Endothelial cell of hepatic sinusoid (primary cell): ENCODE measurements at regions not wholly inside any gene's neighbourhood (a gene's known extent, or its start where the extent isn't known, plus 50 kb on each side); places are given as distances from the start of the nearest gene placed in this dataset.

Experiments used
- in situ Hi-C: cut with HindIII; loops from 2 replicates; pipeline ENCODE4 v1.10.0; 2017; ENCODE audit warnings: low sequenced_read_pairs

DNA sequence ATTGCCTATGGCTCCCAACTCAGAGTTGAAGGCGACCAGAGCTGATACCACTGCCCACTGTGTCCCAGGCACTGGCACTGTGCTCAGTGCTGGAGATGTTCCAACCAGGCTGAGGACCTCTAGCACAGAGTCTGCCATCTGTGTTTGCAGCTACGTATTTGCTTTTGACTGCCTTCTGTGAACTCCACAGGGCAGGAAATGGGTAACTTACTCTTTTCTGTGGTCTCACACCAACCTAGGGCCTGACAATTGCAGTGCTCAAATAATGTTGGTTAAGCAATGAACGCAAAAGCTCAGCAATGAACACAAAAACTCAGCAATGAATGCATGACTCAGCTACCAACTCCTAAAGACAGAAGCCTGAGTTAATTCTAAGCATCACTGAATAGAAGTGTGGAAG is 202.8 kb downstream of the NUAK1 start:
- in situ Hi-C loops: no loop called here

DNA sequence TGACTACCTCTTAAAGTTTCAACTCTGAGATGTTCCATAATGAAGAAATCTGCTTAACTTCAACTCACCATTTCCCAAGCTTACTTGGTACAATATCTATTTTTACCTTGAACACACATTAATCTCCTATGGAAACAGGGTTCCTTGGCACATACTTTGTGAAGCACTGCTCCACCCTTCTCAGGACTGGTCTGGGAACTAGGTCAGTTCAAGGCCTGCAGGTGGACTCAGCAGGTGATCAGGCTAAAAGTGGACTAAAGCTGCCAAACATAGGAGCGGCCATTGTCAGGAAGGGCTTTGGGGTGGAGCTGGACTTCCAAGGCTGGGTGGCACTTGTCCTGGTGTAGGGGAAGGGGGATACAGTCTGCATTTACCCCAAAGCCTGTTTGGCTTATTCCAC is 202.3 kb downstream of the NUAK1 start:
- in situ Hi-C loops: no loop called here

DNA sequence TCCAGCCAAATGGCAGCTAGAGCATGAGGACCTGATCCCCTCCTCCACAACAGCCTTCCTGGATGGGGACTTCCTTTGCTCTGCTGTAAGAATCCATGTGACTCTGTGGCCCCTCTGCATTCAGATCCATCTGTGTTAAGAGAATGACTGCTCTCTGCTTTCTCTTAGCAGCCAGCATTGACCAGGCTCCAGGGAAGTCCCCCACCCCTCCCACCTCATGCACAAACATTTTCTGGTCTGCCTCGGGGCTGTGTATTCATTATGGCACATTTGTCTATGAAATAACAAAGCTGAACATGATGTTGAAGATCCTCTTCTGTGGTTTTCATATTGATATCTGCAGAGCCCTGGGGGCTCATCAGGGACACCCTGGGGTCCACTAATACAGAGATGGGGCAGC is 201.7 kb downstream of the NUAK1 start:
- in situ Hi-C loops: no loop called here

DNA sequence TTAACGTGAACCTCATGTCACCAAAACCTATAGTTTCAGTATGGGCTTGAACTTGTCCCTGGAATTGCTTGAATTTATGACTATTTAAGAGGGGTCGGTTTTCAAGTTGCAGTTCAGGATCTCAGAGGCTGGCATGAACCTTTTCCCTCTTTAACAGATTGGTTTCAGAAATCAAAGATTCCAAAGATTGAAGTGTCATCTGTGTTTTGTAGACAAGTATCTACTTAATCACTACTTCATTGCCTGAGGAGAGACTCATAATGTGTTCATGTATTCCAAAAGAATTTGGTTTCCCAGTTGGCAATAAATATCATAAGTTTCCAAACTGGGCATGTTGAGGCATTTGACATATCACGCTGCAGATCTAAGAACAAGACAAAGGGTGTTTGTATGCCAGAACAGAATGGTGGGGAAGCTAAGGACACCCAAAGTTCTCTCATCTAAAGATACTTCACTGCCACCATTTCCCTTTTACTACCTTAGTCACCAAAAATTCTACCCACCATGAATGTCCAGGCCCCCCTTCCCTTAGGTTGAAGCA is 199.5 kb downstream of the NUAK1 start:
- in situ Hi-C loops: no loop called here

DNA sequence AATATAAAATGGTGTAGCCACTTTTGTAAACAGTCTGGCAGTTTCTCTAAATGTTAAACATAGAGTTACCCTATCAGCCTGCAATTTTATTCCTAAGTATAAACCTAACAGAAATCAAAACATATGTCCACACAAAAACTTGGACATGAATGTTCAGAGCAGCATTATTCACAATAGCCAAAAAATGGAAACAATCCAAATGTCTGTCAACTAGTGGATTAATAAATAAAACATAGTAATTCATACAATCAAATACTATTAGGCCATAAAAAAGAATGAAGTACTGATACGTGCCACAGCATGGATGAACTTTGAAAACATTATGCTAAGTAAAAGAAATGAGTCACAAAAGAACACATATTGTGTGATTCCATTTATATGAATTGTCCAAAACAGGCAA is 196.5 kb downstream of the NUAK1 start:
- in situ Hi-C loops: no loop called here

DNA sequence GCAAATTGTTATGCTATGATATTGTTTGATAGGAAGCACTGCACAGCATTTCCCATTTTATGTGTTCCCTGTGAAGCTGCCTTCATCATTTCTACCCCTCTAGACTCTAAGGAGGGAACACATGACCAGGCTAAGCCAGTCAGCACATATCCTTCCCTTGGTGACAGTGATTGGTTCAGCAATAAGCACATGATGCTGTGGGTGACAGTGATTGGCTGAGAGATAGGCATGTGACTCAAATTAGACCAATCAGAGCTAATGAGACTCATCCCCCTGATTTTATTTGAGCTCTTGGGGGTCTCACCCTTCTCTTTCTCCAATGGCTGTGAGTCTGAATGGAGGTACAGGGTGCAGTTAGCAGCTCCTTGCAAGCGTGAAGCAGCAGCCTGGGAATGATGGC is 195.2 kb downstream of the NUAK1 start:
- in situ Hi-C loops: no loop called here

DNA sequence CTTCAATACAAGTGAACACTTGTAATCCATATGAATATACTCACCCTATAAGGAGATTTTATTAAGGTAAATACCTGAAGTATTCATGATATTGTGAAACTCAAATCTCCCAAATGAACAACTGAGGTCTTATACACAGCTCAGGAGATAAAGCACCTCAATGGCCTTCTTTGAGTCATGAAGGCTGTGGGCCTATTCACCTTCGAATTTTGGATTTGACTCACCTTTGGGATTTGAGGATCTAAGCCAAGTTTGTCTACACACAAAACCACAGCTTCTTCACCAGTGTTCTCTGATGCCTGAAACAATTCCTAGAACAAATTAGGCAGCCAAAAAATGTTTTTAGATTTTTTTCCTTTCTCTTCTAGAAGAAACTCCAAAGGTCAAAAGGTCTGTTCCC is 194.1 kb downstream of the NUAK1 start:
- in situ Hi-C loops: no loop called here

DNA sequence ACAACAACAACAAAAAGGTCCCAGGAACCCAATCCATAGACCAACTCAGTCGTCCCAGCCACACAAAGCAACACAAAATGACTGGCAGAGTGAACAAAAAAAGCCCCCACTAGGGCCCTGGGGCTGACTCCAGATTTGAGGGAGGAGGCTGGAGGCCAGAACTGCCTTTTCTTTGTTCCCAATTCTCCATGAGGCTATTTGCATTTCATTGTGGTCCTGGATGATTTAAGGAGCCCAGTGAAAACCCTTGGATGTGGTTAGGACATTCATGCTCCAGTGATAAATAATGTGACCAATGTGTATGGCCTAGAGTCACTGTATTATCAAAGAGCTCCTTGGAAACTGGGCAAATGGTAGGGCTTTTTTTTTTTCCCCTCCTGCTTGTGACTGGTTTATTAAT is 192.9 kb downstream of the NUAK1 start:
- in situ Hi-C loops: no loop called here

DNA sequence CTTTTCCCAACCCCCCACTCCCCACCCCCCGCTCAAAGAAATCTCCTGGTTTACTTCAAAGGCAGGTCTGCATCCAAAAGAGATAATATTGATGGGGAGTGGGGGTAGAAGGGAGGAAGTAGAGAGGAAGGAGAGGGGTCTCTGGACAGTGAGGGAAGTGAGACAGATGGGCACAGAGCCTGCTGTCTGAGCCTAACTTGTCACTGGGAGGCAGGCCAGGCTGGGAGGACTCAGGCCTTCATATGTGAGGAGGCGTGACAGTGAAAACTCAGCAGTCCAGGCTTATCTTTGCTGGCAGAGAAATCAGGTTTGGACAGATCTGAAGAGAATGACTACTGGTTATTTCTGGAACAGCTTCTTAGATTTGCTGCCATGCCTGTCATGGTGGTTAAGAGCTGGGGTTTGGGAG is 192.3 kb downstream of the NUAK1 start:
- in situ Hi-C loops: no loop called here

DNA sequence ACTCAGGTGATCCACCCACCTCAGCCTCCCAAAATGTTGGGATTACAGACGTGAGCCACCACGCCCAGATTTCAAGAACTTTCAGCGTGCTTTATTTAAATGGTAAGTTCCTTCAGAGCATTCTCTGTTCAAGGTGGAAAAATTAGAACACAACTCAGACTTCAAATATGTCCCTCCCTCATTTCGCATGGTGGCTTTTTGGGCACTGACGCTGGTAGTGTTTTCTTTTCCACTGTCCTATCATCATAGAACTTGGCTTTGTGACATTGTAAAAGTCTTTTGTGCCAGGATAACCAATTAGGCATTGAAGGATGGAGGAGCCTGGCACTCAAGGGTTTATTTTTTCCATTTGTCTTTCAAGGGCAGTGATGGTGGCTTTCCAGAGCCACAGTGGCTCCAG is 190.8 kb downstream of the NUAK1 start:
- in situ Hi-C loops: no loop called here

DNA sequence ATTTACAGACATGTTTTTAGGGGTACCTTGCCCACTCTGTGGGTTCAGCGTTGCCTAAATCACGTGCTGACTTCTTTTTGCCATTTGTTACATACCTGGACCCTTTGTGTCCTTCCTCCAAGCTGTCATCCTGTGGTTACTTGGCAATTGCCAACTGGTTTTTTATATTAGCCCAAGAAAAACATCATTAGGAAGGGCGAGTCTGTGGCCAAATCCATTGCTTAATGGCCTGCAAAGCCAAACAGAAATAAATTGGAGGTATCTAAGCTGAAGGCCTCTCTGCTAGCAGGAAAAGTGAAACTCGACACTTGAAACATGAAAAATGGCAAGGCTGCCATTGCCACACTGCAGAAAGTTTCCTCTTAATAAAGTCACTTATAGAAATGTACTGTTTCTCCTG is 190.4 kb downstream of the NUAK1 start:
- in situ Hi-C loops: no loop called here

DNA sequence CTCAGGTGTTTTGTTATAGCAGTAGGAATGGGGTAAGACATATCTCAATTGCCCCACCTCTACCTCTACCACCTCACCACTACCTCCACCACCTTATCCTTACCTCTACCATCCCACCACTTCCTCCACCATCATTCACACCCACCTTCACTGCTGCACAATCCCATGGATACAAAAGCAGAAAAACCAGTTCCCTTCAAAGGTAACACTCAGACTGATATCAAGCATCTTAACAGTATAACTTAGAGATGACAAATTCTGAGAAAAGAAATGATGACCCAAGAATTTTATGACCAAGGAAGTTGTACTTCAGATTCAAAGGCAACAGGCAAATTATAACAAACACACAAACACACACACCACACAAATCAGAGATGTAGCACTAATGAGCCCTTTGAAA is 189.4 kb downstream of the NUAK1 start:
- in situ Hi-C loops: no loop called here

DNA sequence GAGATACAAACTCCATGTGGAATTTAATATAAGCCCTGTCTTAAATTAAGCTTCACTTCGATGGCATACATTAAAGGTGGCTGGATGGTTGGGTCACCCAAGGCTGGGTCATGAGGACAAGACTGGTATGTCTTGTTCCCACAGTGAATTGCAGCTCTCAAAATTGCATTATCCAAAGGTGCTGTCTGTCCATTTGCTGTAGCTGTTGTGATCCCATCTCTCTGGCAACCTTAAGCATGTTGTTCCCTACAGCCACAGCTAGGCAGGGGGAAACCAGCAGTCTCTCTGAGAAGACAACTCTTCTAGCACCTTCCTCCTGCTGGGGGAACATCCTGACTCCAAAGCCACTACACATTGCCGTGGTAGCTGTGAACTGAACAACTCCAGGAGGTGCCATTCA is 187.0 kb downstream of the NUAK1 start:
- in situ Hi-C loops: no loop called here

DNA sequence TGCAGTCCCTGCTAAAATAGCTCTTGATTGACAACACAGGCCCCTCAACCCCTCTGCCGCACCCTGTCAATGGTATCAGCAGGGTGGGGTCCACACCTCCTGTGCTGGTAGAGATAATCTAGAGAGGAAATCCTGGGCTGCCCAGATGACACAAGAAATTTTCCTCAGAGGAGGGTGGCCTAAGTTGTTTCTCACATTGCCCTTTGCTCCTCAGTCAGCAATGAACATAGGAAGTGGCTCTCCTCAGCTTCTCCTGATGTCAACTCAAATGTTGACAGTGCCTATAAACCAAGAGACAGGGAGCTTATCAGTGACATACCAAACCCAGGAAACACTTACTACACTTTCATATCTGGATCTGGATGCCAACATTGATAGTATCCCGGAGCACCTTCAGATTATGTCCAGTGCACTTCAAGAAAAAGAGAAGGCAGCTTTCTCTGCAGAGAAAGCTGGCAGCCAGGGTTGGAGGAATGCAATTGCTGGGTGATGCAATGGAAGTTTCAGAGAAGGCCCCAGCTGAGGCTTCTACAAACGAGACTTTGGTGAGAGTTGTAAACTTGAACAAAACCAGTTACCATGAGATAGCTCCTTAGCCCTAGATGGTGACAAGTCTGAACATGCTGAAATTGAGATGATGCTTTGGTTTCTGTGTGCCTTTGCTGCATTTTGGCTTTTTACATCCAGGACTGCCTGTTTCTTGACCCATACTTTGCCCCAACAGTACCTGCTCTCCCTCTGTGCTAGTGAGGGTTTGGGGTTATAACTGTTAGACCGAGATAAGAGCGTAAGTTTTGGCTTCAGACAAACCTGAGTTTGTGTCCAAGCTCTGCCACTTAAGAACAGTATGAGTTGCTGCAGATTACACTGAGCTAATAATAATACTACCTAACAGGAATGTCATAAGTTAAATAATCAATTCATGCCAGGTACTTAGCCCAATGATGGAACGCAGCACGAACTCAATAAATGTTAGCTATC is 183.5 kb downstream of the NUAK1 start:
- in situ Hi-C loops: no loop called here

DNA sequence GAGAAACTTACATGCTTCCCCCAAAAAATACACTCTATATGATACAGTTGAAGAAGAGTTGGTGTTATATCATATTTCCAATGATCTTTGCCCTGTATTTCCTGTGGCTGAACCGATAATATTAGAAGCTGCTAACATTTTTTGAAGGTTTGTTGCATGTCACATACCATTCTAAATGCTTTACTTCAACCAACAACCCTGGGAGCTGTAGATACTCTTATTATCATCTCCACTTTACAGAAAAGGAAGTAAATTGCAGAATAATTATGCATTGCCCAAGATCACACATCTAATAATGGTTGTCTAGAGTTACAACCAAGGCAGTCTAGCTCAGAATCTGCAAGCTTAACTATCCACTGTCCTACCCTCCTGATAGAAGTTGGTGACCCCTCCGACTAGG is 182.8 kb downstream of the NUAK1 start:
- in situ Hi-C loops: no loop called here

DNA sequence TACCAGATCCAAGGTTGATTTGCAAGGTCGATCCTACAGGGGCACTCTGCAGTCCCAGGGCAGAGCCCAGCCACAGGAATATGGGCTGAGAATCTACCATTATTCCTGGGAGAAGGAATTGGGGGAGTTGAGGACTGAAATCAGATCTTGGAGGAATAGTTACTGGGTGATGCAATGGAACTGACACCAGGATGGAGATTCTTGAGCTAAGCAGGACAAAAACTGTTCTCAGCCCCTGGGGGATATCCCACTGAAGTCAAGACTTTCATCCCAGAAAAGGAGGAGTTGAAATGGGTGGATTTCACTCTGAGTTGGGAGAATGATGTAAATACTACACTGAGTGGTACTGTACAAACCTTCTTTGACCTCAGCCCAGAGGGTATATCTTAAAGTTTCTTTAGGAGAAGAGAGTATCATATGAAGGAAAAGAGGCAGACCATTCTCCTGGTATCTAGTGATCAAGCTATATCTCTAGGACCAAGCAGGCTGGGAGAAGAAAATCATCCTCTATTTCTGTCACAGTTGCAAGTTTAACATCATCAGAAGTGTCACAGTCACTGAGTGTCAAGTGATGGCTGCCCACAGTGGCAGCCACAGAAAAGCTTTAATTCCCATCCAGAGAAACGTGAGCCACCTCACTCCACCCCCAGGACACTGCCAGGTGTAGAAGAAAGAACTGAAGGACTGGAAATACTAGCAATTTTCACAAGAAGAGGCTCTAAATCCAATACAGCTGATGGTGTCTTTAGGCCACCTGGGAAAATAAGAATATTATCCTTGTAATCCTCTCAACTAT is 181.9 kb downstream of the NUAK1 start:
- in situ Hi-C loops: no loop called here

DNA sequence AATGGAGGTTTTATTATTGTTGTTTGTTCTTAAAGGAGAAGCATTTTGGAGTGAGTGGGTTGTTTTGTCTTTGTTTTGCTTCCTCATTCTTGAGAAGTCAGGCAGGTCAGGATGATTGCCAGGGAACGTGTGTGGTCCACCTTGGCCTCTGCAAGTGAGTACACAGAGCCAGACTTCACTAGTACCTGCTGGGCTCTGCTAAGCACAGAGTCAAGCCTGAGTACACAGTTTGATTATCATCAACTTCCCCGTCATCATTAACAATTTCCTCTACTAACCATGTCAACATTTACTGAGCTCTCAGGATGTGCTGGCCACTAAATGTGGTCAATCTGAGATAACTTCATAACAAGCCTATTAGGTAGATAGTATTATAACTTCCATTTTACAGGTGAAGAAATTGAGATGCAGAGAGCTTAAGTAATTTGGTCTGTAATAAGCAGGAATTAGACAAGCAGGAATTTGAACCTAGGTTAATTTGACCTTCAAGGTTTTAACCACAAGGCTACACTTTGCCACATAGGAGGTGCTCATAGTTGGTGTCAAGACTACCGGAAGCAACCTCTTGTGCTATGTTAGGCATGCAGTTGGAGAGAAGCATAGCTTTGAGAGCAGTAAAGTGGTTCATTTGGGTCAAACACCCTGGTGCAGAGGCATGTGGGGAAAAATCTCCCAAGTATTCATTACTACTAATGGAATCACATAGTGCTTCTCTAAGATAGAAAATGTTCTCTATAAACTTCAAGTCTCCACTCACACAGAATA is 178.3 kb downstream of the NUAK1 start:
- in situ Hi-C loops: no loop called here

DNA sequence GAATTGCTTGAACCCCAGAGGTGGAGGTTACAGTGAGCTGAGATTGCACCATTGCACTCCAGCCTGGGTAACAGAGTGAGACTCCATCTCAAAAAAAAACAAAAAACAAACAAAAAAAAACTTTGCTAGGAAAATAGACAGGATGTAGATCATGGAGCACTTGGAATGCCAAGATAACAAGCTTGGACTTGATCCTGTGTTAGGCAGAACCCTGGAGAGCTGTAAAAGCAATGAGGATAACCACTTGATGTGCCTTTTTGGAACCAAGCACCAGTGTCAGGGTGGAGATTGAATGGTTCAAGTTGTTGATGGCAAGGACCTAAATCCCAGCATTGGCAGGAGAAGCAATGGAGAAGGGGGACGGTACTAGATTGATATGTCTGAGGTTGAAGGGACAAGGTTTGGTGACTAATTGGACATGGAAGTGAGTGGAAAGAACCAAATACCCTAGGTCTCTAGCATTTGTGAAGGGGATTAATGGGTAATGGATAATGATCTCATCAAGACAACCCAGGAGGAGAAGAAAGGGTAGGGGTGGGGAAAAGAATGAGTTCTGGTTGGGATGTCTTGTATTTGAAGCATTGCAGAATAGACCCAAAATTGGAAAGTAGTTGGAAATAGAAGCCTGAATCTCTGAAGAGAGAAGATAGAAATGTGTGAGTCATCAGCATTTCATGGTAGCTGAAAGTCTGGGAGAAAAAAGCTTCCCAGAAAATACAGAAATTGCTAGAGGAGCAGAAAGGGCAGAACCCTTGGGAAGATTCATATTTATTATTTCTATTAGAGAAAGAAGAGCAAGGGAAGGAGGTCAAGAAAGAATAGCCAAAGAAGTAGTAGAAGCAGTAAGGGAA is 176.7 kb downstream of the NUAK1 start:
- in situ Hi-C loops: no loop called here

DNA sequence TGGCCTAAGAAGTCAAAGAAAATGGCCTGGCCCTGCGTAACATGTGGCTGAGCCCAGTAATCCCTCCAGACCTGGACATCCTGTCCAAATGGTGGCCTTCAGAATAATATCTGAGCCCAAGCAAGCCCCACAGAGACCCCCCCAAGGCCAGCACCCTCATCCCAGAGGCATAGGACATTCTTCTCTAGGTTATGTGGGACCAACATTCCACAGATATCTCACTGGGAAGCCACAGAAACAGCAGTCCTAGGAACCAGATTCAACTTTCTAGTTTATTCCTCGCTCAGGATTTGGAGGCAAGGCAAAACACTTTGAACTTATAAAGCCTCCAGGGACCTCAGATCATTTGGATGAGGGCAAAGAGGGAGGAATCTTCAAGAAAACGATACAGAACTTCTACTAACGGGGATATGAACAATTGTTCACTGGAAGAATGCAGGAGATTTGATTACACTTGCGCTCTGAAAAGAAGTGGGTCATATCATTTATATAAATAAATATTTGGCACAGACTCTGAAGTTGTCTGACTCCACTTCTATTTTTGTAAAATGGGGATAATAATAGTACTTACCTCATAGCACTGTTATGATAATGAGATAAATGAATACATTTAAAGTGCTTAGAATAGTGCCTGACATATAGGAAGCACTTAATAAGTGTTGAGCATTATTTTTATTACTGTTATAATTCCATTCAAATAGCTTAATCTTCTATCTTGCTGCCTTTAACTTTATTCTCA is 171.5 kb downstream of the NUAK1 start:
- in situ Hi-C loops: no loop called here
